HG02588 (cell line): ENCODE measurements at regions not wholly inside any gene's neighbourhood (a gene's known extent, or its start where the extent isn't known, plus 50 kb on each side); places are given as distances from the start of the nearest gene placed in this dataset.
"Not testable (repeated sequence)": the region's sequence is repeated elsewhere in the genome, so short reads cannot be mapped to it uniquely, and the experiment has no call there.

Source experiments
- ATAC-seq: cut with Tn5 transposase; IDR thresholded peaks from one replicate; pipeline ENCODE4 v1.9.1; 2021; ENCODE audit warnings: mild to moderate bottlenecking, moderate library complexity; ENCODE audit not compliant: unreplicated experiment

GRCh38 chr10:18866852-18867251 is 181.7 kb upstream of the MALRD1 start:
- no peak for ATAC-seq

- no peak for ATAC-seq
Observed at GRCh38 chr10:18868919-18869318, 179.7 kb upstream of the MALRD1 start.

- no peak for ATAC-seq
Observed at GRCh38 chr10:18875477-18875876, 173.1 kb upstream of the MALRD1 start.

- ATAC-seq, result no peak
Observed at GRCh38 chr10:18879284-18879683, 169.3 kb upstream of the MALRD1 start.

GRCh38 chr10:18880530-18880929 is 168.1 kb upstream of the MALRD1 start:
- no peak for ATAC-seq

GRCh38 chr10:18886102-18886501 is 162.5 kb upstream of the MALRD1 start:
- no peak for ATAC-seq

GRCh38 chr10:18906636-18907035 is 142.0 kb upstream of the MALRD1 start:
- ATAC-seq, result no peak

GRCh38 chr10:18917431-18917830 is 131.2 kb upstream of the MALRD1 start:
- ATAC-seq, result not testable (repeated sequence)

- no peak for ATAC-seq
Observed at GRCh38 chr10:18918532-18918931, 130.1 kb upstream of the MALRD1 start.

- no peak for ATAC-seq
Observed at GRCh38 chr10:18949391-18949790, 99.2 kb upstream of the MALRD1 start.

- ATAC-seq, result not testable (repeated sequence)
Observed at GRCh38 chr10:18951072-18951823, 97.4 kb upstream of the MALRD1 start.

- ATAC-seq, result no peak
Observed at GRCh38 chr10:18955061-18955460, 93.5 kb upstream of the MALRD1 start.

GRCh38 chr10:18959369-18959768 is 89.2 kb upstream of the MALRD1 start:
- ATAC-seq, result no peak

- ATAC-seq, result no peak
Observed at GRCh38 chr10:18960466-18961079, 88.0 kb upstream of the MALRD1 start.

- no peak for ATAC-seq
Observed at GRCh38 chr10:18968159-18968558, 80.4 kb upstream of the MALRD1 start.

GRCh38 chr10:18976696-18977251 is 71.8 kb upstream of the MALRD1 start:
- ATAC-seq, result no peak

- ATAC-seq, result no peak
Observed at GRCh38 chr10:18980089-18980629, 68.4 kb upstream of the MALRD1 start.

- ATAC-seq, result no peak
Observed at GRCh38 chr10:18984531-18984930, 64.1 kb upstream of the MALRD1 start.

GRCh38 chr10:18988338-18988737 is 60.3 kb upstream of the MALRD1 start:
- ATAC-seq, result no peak
